Stromal cell of bone marrow (primary cell): ENCODE measurements at regions not wholly inside any gene's neighbourhood (a gene's known extent, or its start where the extent isn't known, plus 50 kb on each side); places are given as distances from the start of the nearest gene placed in this dataset.
"Not testable (repeated sequence)": the region's sequence is repeated elsewhere in the genome, so short reads cannot be mapped to it uniquely, and the experiment has no call there.

ENCODE experiments used
- DNase-seq: peaks from one replicate; pipeline ENCODE4 v3.0.0-alpha.2; 2012; ENCODE audit warnings: low read depth

GRCh38 chr2:239803766-239804115 is 221.4 kb downstream of the NDUFA10 start:
- no peak for DNase-seq

GRCh38 chr2:239803102-239803765 is 221.9 kb downstream of the NDUFA10 start:
- no peak for DNase-seq

- no peak for DNase-seq
These were observed 222.9 kb downstream of the NDUFA10 start for GRCh38 chr2:239802185-239802649.

- no peak for DNase-seq
These were observed 223.5 kb downstream of the NDUFA10 start for GRCh38 chr2:239801404-239802184.

- DNase-seq: no peak
These were observed 224.3 kb downstream of the NDUFA10 start for GRCh38 chr2:239800785-239801386.

GRCh38 chr2:239797316-239797715 is 227.8 kb downstream of the NDUFA10 start:
- no peak for DNase-seq

- not testable (repeated sequence) for DNase-seq
These were observed 229.4 kb downstream of the NDUFA10 start for GRCh38 chr2:239795761-239796160.

GRCh38 chr2:239793836-239794235 is 231.3 kb downstream of the NDUFA10 start:
- no peak for DNase-seq

- DNase-seq: no peak
These were observed 232.1 kb downstream of the NDUFA10 start for GRCh38 chr2:239793086-239793485.

- no peak for DNase-seq
These were observed 232.6 kb downstream of the NDUFA10 start for GRCh38 chr2:239792405-239793084.

GRCh38 chr2:239791526-239792404 is 233.4 kb downstream of the NDUFA10 start:
- no peak for DNase-seq

GRCh38 chr2:239790721-239791120 is 234.4 kb downstream of the NDUFA10 start:
- no peak for DNase-seq

GRCh38 chr2:239790313-239790712 is 234.8 kb downstream of the NDUFA10 start:
- no peak for DNase-seq

- no peak for DNase-seq
These were observed 235.4 kb downstream of the NDUFA10 start for GRCh38 chr2:239789711-239790110.

- DNase-seq: no peak
These were observed 236.5 kb downstream of the NDUFA10 start for GRCh38 chr2:239788576-239789098.

GRCh38 chr2:239787538-239788050 is 237.5 kb downstream of the NDUFA10 start:
- no peak for DNase-seq

- no peak for DNase-seq
These were observed 238.4 kb downstream of the NDUFA10 start for GRCh38 chr2:239786791-239787190.

- no peak for DNase-seq
These were observed 243.7 kb downstream of the NDUFA10 start for GRCh38 chr2:239781454-239781853.

GRCh38 chr2:239780236-239780994 is 244.7 kb downstream of the NDUFA10 start:
- no peak for DNase-seq

GRCh38 chr2:239779584-239779983 is 245.6 kb downstream of the NDUFA10 start:
- no peak for DNase-seq
